C4-2B (cell line): ENCODE measurements at regions not wholly inside any gene's neighbourhood (a gene's known extent, or its start where the extent isn't known, plus 50 kb on each side); places are given as distances from the start of the nearest gene placed in this dataset.

Experiments
- CTCF ChIP-seq: fragments of 450-650 bp; conservative IDR thresholded peaks from 2 replicates; pipeline ENCODE4 v1.5.1; 2017; ENCODE audit warnings: mild to moderate bottlenecking
- ZFX ChIP-seq: fragments of 450-650 bp; IDR thresholded peaks from 2 replicates; pipeline ENCODE4 v1.6.1; 2017

DNA sequence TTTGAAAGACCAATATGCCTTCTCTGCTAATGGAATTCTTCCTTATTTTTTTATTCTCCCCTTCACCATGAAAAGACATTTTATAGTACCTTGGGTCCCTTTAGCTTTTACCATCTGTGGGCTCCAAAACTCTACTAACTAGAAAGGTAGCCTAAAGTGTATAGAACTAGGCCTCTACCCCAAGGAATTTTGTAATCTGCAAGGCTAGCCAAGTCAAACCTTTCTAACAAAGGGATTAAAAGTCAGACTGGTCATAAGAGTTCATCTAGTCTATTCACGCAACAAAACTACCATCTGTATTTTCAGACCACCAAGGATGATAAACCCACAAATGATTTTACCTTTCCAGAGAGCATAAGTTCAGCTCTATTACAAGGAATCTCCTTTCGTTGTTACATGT is 189.5 kb upstream of the DCAF8L1 start:
- no peak for TF ChIP-seq CTCF
- no peak for TF ChIP-seq ZFX
